ENCODE measurements at regions not wholly inside any gene's neighbourhood (a gene's known extent, or its start where the extent isn't known, plus 50 kb on each side); places are given as distances from the start of the nearest gene placed in this dataset.

DNA sequence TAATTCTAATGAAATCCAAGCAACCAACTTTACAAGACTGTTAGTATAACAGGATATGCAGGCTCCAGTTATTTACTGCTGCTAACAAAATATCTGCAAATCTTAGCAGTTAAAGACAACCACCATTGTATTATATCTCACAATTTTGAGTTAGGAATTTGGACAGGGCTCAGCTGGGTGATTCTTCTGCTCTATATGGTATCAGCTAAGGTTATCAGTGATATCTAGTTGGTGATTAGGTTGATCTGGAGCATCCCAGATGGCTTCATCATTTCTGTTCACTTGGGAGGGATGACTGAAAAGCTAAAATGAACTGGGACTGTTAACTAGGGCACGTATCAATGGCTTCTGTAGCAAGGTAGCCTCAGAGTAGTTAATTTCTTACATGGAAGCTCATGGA is 105.7 kb downstream of the MBL2 start:
- no peak for TF ChIP-seq CTCF (IDR thresholded peaks at IDR 0.05; ENCODE audit: low read depth, low read length, poor library complexity, severe bottlenecking)
- TF ChIP-seq EZH2phosphoT487 (IDR thresholded peaks at IDR 0.05; ENCODE audit: borderline replicate concordance, low read length): no peak

All from DOHH2 (cell line).